Lower leg skin (tissue), 3 donors: ENCODE measurements at regions not wholly inside any gene's neighbourhood (a gene's known extent, or its start where the extent isn't known, plus 50 kb on each side); places are given as distances from the start of the nearest gene placed in this dataset.

Experiments used
- POLR2A ChIP-seq, 2 donors: fragments of 450-650 bp; IDR thresholded peaks; one replicate each; pipeline ENCODE4 v1.6.1; 2016 to 2017; ENCODE audit warnings: antibody characterized with exemption in 2 of 2, mild to moderate bottlenecking in 1 of 2, moderate library complexity in 1 of 2
- TF ChIP-seq, protein P1 (sequence below), 3 donors: fragments of 450-650 bp; IDR thresholded peaks; one replicate each; pipeline ENCODE4 v1.5.1; 2016; ENCODE audit warnings: antibody characterized with exemption in 3 of 3, mild to moderate bottlenecking in 3 of 3, moderate library complexity in 2 of 3

DNA sequence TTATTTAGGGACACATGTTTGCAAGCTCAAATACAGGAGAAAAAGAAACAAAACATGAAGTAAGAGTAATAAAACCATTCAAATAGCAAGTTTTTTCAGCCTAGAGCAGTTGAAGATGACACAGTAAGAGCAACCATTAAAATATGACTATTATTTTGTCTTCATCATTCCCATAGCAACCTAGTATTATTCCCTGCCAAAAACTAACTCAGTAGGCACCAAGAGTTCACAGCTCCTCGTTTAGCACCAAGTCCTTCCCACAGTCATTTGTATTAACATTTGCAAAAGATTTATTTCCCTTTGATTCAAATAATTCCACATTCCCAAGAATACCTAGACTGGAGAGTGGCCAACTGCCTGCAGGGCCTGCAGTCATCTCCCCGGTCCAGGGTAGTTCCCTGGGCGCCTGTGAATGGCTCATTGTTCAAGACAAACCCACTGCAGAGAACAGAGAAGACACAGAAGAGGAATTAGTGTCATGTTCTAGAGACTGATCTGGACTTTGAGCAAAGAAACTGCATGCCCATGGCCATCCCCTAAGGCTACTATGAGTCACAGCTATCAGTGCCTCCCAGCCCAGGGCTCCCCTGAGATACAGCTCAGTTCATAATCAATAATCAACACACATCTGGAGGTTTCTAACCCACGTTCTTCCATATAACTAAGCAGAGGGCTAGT, 139.1 kb upstream of the MAP3K1 start:
- TF ChIP-seq, protein P1, sequence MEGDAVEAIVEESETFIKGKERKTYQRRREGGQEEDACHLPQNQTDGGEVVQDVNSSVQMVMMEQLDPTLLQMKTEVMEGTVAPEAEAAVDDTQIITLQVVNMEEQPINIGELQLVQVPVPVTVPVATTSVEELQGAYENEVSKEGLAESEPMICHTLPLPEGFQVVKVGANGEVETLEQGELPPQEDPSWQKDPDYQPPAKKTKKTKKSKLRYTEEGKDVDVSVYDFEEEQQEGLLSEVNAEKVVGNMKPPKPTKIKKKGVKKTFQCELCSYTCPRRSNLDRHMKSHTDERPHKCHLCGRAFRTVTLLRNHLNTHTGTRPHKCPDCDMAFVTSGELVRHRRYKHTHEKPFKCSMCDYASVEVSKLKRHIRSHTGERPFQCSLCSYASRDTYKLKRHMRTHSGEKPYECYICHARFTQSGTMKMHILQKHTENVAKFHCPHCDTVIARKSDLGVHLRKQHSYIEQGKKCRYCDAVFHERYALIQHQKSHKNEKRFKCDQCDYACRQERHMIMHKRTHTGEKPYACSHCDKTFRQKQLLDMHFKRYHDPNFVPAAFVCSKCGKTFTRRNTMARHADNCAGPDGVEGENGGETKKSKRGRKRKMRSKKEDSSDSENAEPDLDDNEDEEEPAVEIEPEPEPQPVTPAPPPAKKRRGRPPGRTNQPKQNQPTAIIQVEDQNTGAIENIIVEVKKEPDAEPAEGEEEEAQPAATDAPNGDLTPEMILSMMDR (IDR thresholded peaks at IDR 0.05): no peak
- TF ChIP-seq POLR2A (IDR thresholded peaks at IDR 0.05): no peak
